ENCODE measurements at regions not wholly inside any gene's neighbourhood (a gene's known extent, or its start where the extent isn't known, plus 50 kb on each side); places are given as distances from the start of the nearest gene placed in this dataset.

- TF ChIP-seq CTCF (IDR thresholded peaks at IDR 0.05 in 4 of 5, conservative IDR thresholded peaks at IDR 0.05 in 1 of 5) (no peak), POLR2A (IDR thresholded peaks at IDR 0.05) (no peak)
These were observed 390.4 kb upstream of the IZUMO3 start for GRCh38 chr9:24936117-24936516.

Data from gastrocnemius medialis (tissue), 4 donors.